Fibroblast of lung (primary cell): ENCODE measurements at regions not wholly inside any gene's neighbourhood (a gene's known extent, or its start where the extent isn't known, plus 50 kb on each side); places are given as distances from the start of the nearest gene placed in this dataset.

ENCODE experiments used
- DNase-seq, 2 donors: peaks; one replicate each; pipeline versions ENCODE4 v3.0.0 to v3.0.0-alpha.2; 2010; ENCODE audit warnings: low read depth in 2 of 2
- H2AFZ ChIP-seq: 2 replicates; pipeline ENCODE4 v1.5.1; 2012; ENCODE audit warnings: low read length, control low read depth, inconsistent platforms
- H3K27ac ChIP-seq: 2 replicates; pipeline ENCODE4 v1.5.1; 2011; ENCODE audit warnings: low read length, control low read depth; ENCODE audit not compliant: insufficient read depth
- H3K27me3 ChIP-seq: 2 replicates; pipeline ENCODE4 v1.5.1; 2011; ENCODE audit warnings: mild to moderate bottlenecking, low read length; ENCODE audit not compliant: control insufficient read depth, insufficient read depth
- H3K36me3 ChIP-seq: 2 replicates; pipeline ENCODE4 v1.5.1; 2011; ENCODE audit warnings: low read length; ENCODE audit not compliant: control insufficient read depth, insufficient read depth
- H3K4me1 ChIP-seq: 2 replicates; pipeline ENCODE4 v1.5.1; 2011; ENCODE audit warnings: low read length; ENCODE audit not compliant: control insufficient read depth, insufficient read depth; ENCODE audit errors: extremely low read depth
- H3K4me2 ChIP-seq: 2 replicates; pipeline ENCODE4 v1.5.1; 2011; ENCODE audit warnings: low read length, control low read depth; ENCODE audit not compliant: insufficient read depth; ENCODE audit errors: extremely low read depth
- H3K4me3 ChIP-seq, 4 experiments: fragments of 200-600 bp in 1 of 4; sonication (generic) in 1 of 4; replicated peaks in 1 of 4; 2 replicates each; pipeline ENCODE4 v1.5.1; 2011 to 2016; ENCODE audit warnings: low read length in 4 of 4, low read depth in 3 of 4, mild to moderate bottlenecking in 3 of 4, control low read depth in 2 of 4, inconsistent platforms in 1 of 4, mixed read lengths in 1 of 4; ENCODE audit not compliant: insufficient read depth in 1 of 4; ENCODE audit errors: control extremely low read depth in 1 of 4
- H3K79me2 ChIP-seq: 2 replicates; pipeline ENCODE4 v1.5.1; 2012; ENCODE audit warnings: mild to moderate bottlenecking, low read length, inconsistent platforms; ENCODE audit not compliant: control insufficient read depth, insufficient read depth
- H3K9ac ChIP-seq: 2 replicates; pipeline ENCODE4 v1.5.1; 2011; ENCODE audit warnings: mild to moderate bottlenecking, low read length, control low read depth; ENCODE audit not compliant: insufficient read depth
- H3K9me3 ChIP-seq: 2 replicates; pipeline ENCODE4 v1.5.1; 2012; ENCODE audit warnings: low read depth, low read length; ENCODE audit not compliant: control insufficient read depth, insufficient read depth
- H4K20me1 ChIP-seq: 2 replicates; pipeline ENCODE4 v1.5.1; 2011; ENCODE audit warnings: low read length; ENCODE audit not compliant: control insufficient read depth, insufficient read depth; ENCODE audit errors: extremely low read depth
- EZH2 ChIP-seq: IDR thresholded peaks from 2 replicates; pipeline ENCODE4 v1.5.1; 2012; ENCODE audit warnings: low read length, control low read depth, mild to moderate bottlenecking; ENCODE audit errors: missing control alignments
- TF ChIP-seq, protein P1 (sequence below), 2 donors: IDR thresholded peaks in 1 of 2; conservative IDR thresholded peaks in 1 of 2; 1 replicate in 1 of 2; 2 replicates in 1 of 2; pipeline ENCODE4 v1.5.1; 2011 to 2012; ENCODE audit warnings: low read length in 2 of 2, control low read depth in 1 of 2, inconsistent platforms in 1 of 2, low read depth in 1 of 2, mild to moderate bottlenecking in 1 of 2

- Histone ChIP-seq H2AFZ (peak overlapping the region; percentile 36), H3K4me3 (no peak overlapping the region), H3K9ac (no peak overlapping the region), H4K20me1 (no peaks in the 10 kb centered on the region), H3K27ac (no peak overlapping the region), H3K36me3 (no peaks in the 10 kb centered on the region), H3K79me2 (no peaks in the 10 kb centered on the region), H3K27me3 (no peaks in the 10 kb centered on the region), H3K4me1 (peaks cover 4% of the 10 kb centered on the region), H3K9me3 (no peaks in the 10 kb centered on the region), H3K4me2 (no peak overlapping the region)
- DNase-seq: no peak
- TF ChIP-seq, protein P1, sequence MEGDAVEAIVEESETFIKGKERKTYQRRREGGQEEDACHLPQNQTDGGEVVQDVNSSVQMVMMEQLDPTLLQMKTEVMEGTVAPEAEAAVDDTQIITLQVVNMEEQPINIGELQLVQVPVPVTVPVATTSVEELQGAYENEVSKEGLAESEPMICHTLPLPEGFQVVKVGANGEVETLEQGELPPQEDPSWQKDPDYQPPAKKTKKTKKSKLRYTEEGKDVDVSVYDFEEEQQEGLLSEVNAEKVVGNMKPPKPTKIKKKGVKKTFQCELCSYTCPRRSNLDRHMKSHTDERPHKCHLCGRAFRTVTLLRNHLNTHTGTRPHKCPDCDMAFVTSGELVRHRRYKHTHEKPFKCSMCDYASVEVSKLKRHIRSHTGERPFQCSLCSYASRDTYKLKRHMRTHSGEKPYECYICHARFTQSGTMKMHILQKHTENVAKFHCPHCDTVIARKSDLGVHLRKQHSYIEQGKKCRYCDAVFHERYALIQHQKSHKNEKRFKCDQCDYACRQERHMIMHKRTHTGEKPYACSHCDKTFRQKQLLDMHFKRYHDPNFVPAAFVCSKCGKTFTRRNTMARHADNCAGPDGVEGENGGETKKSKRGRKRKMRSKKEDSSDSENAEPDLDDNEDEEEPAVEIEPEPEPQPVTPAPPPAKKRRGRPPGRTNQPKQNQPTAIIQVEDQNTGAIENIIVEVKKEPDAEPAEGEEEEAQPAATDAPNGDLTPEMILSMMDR (conservative IDR thresholded peaks at IDR 0.05 in 1 of 2, IDR thresholded peaks at IDR 0.05 in 1 of 2; ENCODE audit: low read depth in 1 of 2, low read length in 2 of 2): no peak
- no peak for TF ChIP-seq EZH2
Measured at GRCh38 chr3:110344487-110344886, 727.1 kb upstream of the NECTIN3 start.

- no peaks in the 10 kb centered on the region for H3K79me2 ChIP-seq
- peak; percentile 15 to 53 for DNase-seq
- no peak overlapping the region for H3K4me2 ChIP-seq
- peaks cover 4% of the 10 kb centered on the region for H3K4me1 ChIP-seq
- no peaks in the 10 kb centered on the region for H3K27me3 ChIP-seq
- no peaks in the 10 kb centered on the region for H3K9me3 ChIP-seq
- H3K4me3 ChIP-seq: no peak overlapping the region
- H4K20me1 ChIP-seq: no peaks in the 10 kb centered on the region
- no peak for TF ChIP-seq EZH2
- TF ChIP-seq, protein P1 (conservative IDR thresholded peaks at IDR 0.05 in 1 of 2, IDR thresholded peaks at IDR 0.05 in 1 of 2; ENCODE audit: low read depth in 1 of 2, low read length in 2 of 2): no peak
- no peaks in the 10 kb centered on the region for H3K36me3 ChIP-seq
- no peak overlapping the region for H3K27ac ChIP-seq
- H3K9ac ChIP-seq: no peak overlapping the region
- no peak overlapping the region for H2AFZ ChIP-seq
Measured at GRCh38 chr3:110344897-110345767, 726.5 kb upstream of the NECTIN3 start.

- TF ChIP-seq EZH2: no peak
- TF ChIP-seq, protein P1 (conservative IDR thresholded peaks at IDR 0.05 in 1 of 2, IDR thresholded peaks at IDR 0.05 in 1 of 2; ENCODE audit: low read depth in 1 of 2, low read length in 2 of 2): no peak
- Histone ChIP-seq H4K20me1 (no peaks in the 10 kb centered on the region), H3K9ac (no peak overlapping the region), H2AFZ (no peak overlapping the region), H3K9me3 (no peaks in the 10 kb centered on the region), H3K36me3 (no peaks in the 10 kb centered on the region), H3K4me2 (no peak overlapping the region), H3K4me3 (no peak overlapping the region), H3K27ac (no peak overlapping the region), H3K27me3 (no peaks in the 10 kb centered on the region), H3K79me2 (no peaks in the 10 kb centered on the region), H3K4me1 (peaks cover 5% of the 10 kb centered on the region)
- DNase-seq: no peak
Measured at GRCh38 chr3:110349295-110349694, 722.3 kb upstream of the NECTIN3 start.
